OCI-LY1 (cell line): ENCODE measurements at regions not wholly inside any gene's neighbourhood (a gene's known extent, or its start where the extent isn't known, plus 50 kb on each side); places are given as distances from the start of the nearest gene placed in this dataset.
A peak's percentile ranks its signal among the peaks of the same experiment; 100 is the strongest.

ENCODE experiments used
- H2AFZ ChIP-seq: fragments of 200-600 bp; sonication (generic), shearing (Covaris generic); 2 replicates; pipeline ENCODE4 v1.6.0; 2014; ENCODE audit warnings: antibody characterized with exemption, mild to moderate bottlenecking, low read length
- H3F3A ChIP-seq: fragments of 200-600 bp; sonication (generic), shearing (Covaris generic); 2 replicates; pipeline ENCODE4 v1.6.0; 2014; ENCODE audit warnings: mild to moderate bottlenecking, antibody characterized with exemption, low read length, moderate library complexity; ENCODE audit not compliant: insufficient read depth
- H3K27ac ChIP-seq: fragments of 200-600 bp; sonication (generic); 2 replicates; pipeline ENCODE4 v1.5.1; 2014; ENCODE audit warnings: low read length, mixed run types, mild to moderate bottlenecking, low read depth; ENCODE audit not compliant: poor library complexity, severe bottlenecking
- H3K27me3 ChIP-seq: fragments of 200-600 bp; sonication (generic); 2 replicates; pipeline ENCODE4 v1.6.0; 2014; ENCODE audit warnings: antibody characterized with exemption, mild to moderate bottlenecking, low read length, moderate library complexity; ENCODE audit not compliant: insufficient read depth
- H3K36me3 ChIP-seq: fragments of 200-600 bp; sonication (generic); 2 replicates; pipeline ENCODE4 v1.6.1; 2014; ENCODE audit warnings: mild to moderate bottlenecking, antibody characterized with exemption, low read length, moderate library complexity, mixed read lengths; ENCODE audit not compliant: insufficient read depth
- H3K4me1 ChIP-seq: fragments of 200-600 bp; sonication (generic); 2 replicates; pipeline ENCODE4 v1.5.1; 2014; ENCODE audit warnings: mild to moderate bottlenecking, low read length, moderate library complexity; ENCODE audit not compliant: insufficient read depth, severe bottlenecking
- H3K4me2 ChIP-seq: fragments of 200-600 bp; sonication (generic), shearing (Covaris generic); 2 replicates; pipeline ENCODE4 v1.6.1; 2014; ENCODE audit warnings: low read length
- H3K4me3 ChIP-seq: fragments of 200-600 bp; sonication (generic); 2 replicates; pipeline ENCODE4 v1.5.1; 2014; ENCODE audit warnings: low read length, low read depth, mild to moderate bottlenecking, mixed read lengths; ENCODE audit not compliant: poor library complexity, severe bottlenecking
- H3K79me2 ChIP-seq: fragments of 200-600 bp; shearing (Covaris generic); 2 replicates; pipeline ENCODE4 v1.6.1; 2016; ENCODE audit warnings: mixed run types, low read length, mixed read lengths; ENCODE audit not compliant: insufficient read depth
- H3K9ac ChIP-seq: fragments of 200-600 bp; sonication (generic), shearing (Covaris generic); 2 replicates; pipeline ENCODE4 v1.6.1; 2014; ENCODE audit warnings: mild to moderate bottlenecking, low read length, mixed read lengths
- H3K9me2 ChIP-seq: fragments of 200-600 bp; sonication (generic), shearing (Covaris generic); 2 replicates; pipeline ENCODE4 v1.6.1; 2014; ENCODE audit warnings: low read depth, mild to moderate bottlenecking, low read length, mixed read lengths
- H3K9me3 ChIP-seq: fragments of 200-600 bp; shearing (Covaris generic); 2 replicates; pipeline ENCODE4 v1.6.1; 2014; ENCODE audit warnings: low read length, mixed read lengths
- H4K20me1 ChIP-seq: fragments of 200-600 bp; sonication (generic), shearing (Covaris generic); 2 replicates; pipeline ENCODE4 v1.6.0; 2016; ENCODE audit warnings: mild to moderate bottlenecking, low read length; ENCODE audit not compliant: insufficient read depth
- EZH2 ChIP-seq: fragments of 200-600 bp; sonication (generic), shearing (Covaris generic); IDR thresholded peaks from 2 replicates; pipeline ENCODE4 v1.8.0; 2017; ENCODE audit warnings: borderline replicate concordance, mixed run types, mild to moderate bottlenecking, antibody characterized with exemption, low read length, moderate library complexity, mixed read lengths
- TF ChIP-seq, protein P1 (sequence below): fragments of 200-600 bp; sonication (generic), shearing (Covaris generic); IDR thresholded peaks from 2 replicates; pipeline ENCODE4 v1.5.1; 2017; ENCODE audit warnings: mild to moderate bottlenecking, antibody characterized with exemption, low read length, moderate library complexity, mixed read lengths

DNA sequence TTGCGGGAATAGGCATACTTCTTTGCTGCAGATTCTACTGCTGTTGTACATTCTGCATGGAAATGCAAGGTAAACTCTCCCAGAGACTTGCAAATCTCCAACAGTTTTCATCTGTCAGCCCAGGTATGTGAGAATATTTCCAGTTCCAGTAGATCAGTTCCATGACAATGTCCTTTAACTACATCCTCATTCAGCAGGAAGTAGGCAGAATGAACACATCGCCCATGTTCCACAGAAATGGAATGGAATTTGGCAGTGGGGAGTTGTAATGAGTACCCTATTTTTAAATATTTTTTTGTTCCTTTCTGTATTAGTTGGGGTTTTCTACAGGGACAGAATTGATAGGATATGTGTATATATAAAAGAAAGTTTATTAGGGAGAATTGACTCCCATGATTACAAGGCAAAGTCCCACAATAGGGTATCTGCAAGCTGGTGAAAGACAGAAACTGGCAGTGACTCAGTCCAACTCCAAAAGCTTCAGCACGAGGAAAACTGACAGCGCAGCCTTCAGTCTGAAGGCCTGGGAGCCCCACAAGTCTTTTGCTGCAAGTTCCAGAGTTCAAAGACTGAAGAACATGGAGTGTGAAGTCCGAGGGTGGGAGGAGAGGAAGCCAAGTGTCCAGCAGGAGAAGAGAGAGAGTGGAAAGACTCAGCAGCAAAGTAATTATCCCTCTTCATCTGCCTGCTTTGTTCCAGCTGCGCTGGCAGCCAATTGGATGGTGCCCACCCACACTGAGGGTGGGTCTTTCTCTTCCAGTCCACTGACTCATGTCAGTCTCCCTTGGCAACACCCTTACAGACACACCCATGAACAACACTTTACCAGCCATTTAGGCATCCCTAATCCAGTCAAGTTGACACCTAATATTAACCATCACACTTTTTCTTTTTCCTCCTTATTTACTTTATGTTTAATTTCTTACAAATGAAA lies 110.4 kb upstream of the SCAF11 start:
- no peaks in the 10 kb centered on the region for H3K79me2 ChIP-seq
- H3K4me2 ChIP-seq = no peak overlapping the region
- H3K27me3 ChIP-seq = no peaks in the 10 kb centered on the region
- H3K9ac ChIP-seq = no peak overlapping the region
- no peak overlapping the region for H3K27ac ChIP-seq
- no peak overlapping the region for H3K4me3 ChIP-seq
- H4K20me1 ChIP-seq = no peaks in the 10 kb centered on the region
- no peaks in the 10 kb centered on the region for H3F3A ChIP-seq
- no peaks in the 10 kb centered on the region for H3K9me2 ChIP-seq
- no peak overlapping the region for H2AFZ ChIP-seq
- no peaks in the 10 kb centered on the region for H3K36me3 ChIP-seq
- peaks cover 11% of the 10 kb centered on the region for H3K4me1 ChIP-seq
- no peak for TF ChIP-seq EZH2
- TF ChIP-seq, protein P1, sequence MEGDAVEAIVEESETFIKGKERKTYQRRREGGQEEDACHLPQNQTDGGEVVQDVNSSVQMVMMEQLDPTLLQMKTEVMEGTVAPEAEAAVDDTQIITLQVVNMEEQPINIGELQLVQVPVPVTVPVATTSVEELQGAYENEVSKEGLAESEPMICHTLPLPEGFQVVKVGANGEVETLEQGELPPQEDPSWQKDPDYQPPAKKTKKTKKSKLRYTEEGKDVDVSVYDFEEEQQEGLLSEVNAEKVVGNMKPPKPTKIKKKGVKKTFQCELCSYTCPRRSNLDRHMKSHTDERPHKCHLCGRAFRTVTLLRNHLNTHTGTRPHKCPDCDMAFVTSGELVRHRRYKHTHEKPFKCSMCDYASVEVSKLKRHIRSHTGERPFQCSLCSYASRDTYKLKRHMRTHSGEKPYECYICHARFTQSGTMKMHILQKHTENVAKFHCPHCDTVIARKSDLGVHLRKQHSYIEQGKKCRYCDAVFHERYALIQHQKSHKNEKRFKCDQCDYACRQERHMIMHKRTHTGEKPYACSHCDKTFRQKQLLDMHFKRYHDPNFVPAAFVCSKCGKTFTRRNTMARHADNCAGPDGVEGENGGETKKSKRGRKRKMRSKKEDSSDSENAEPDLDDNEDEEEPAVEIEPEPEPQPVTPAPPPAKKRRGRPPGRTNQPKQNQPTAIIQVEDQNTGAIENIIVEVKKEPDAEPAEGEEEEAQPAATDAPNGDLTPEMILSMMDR = no peak
- no peaks in the 10 kb centered on the region for H3K9me3 ChIP-seq

DNA sequence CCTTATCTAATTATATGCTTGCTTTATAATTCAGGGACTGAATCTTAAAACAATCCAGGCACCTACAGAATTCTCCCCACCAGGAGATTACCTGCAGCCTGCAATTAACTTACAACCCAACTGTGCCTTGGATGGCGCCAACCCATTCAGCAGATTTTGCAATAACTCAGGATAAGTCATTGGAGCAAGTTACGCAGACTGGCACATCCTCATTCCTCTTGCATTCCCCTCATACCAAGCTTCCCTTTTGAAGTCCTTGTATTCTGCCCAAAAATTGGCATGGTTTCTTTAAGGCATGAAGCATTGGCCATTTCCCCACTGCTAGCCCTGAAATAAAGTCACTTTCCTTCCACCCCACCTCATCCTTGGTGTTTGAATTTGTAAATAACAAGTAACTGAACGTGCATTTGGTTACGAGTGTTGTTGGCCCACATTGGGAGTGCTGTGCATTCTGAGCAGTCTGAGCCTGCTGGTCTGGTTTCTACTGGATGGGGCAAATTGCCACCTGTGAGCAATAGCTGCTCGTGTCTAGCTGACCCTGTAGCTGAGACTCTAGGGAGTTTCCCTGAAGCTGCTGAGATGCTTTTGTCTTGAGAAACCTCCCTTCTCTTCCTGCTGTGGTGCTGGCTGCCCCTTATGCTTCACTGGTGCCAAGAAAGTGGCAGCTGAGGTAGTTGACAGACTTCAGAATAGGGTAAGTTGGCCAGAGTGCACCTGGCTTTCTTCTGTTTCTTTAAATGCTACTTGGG lies 99.2 kb upstream of the SCAF11 start:
- Histone ChIP-seq H3F3A (no peaks in the 10 kb centered on the region), H3K36me3 (no peaks in the 10 kb centered on the region), H3K4me3 (no peak overlapping the region), H3K4me2 (no peak overlapping the region), H3K9ac (no peak overlapping the region), H4K20me1 (no peaks in the 10 kb centered on the region), H3K9me2 (no peaks in the 10 kb centered on the region), H3K4me1 (peaks cover 9% of the 10 kb centered on the region), H2AFZ (no peak overlapping the region), H3K27me3 (no peaks in the 10 kb centered on the region), H3K79me2 (no peaks in the 10 kb centered on the region), H3K27ac (peak overlapping the region; percentile 36), H3K9me3 (peaks cover 23% of the 10 kb centered on the region)
- TF ChIP-seq, protein P1 = no peak
- TF ChIP-seq EZH2 = no peak

DNA sequence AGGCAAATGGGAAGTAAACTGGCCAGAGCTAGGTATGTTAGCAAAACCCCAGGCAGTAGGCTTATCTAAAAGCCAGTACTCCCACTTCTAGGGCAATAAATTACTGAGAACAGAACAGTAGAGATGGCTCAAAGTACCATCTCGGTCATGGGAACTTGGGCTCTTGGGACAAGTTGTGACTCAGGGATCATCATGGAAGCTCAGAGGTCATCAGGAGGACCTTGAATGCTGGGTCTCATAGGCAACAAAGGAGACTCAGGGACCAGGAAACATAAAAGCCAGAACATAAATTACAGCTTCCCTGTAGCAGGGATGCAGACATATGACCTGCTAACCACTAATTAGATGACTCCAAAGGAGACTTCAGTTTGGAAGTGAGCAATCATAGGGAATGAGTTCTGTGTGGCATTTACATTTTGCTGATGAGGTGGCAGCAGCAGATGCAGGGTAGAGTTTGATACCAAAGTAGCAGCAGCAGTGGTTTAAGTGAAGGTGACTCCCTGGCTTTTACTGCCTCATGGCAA lies 97.6 kb upstream of the SCAF11 start:
- no peak overlapping the region for H3K4me2 ChIP-seq
- no peak overlapping the region for H3K9ac ChIP-seq
- TF ChIP-seq, protein P1 = no peak
- TF ChIP-seq EZH2 = no peak
- H3K79me2 ChIP-seq = no peaks in the 10 kb centered on the region
- peaks cover 24% of the 10 kb centered on the region for H3K9me3 ChIP-seq
- no peaks in the 10 kb centered on the region for H3K9me2 ChIP-seq
- peaks cover 9% of the 10 kb centered on the region for H3K4me1 ChIP-seq
- no peaks in the 10 kb centered on the region for H3F3A ChIP-seq
- no peaks in the 10 kb centered on the region for H3K27me3 ChIP-seq
- H3K36me3 ChIP-seq = no peaks in the 10 kb centered on the region
- H4K20me1 ChIP-seq = no peaks in the 10 kb centered on the region
- H2AFZ ChIP-seq = no peak overlapping the region
- H3K27ac ChIP-seq = no peak overlapping the region
- no peak overlapping the region for H3K4me3 ChIP-seq
